Stomach (tissue), 4 donors: ENCODE measurements at regions not wholly inside any gene's neighbourhood (a gene's known extent, or its start where the extent isn't known, plus 50 kb on each side); places are given as distances from the start of the nearest gene placed in this dataset.

Experiments
- EP300 ChIP-seq: sonication (generic); formaldehyde crosslinking; IDR thresholded peaks from one replicate; pipeline ENCODE4 v1.6.1; 2017; ENCODE audit warnings: antibody characterized with exemption
- POLR2A ChIP-seq, 4 donors: fragments of 450-650 bp; IDR thresholded peaks; one replicate each; pipeline ENCODE4 v1.6.1; 2016; ENCODE audit warnings: antibody characterized with exemption in 4 of 4, control low read depth in 2 of 4, mild to moderate bottlenecking in 1 of 4, moderate library complexity in 1 of 4
- POLR2AphosphoS5 ChIP-seq, 3 donors: sonication (generic); formaldehyde crosslinking; IDR thresholded peaks; one replicate each; pipeline ENCODE4 v1.6.1; 2016; ENCODE audit warnings: antibody characterized with exemption in 3 of 3
- TF ChIP-seq, protein P1 (sequence below), 7 experiments: fragments of 450-650 bp in 4 of 7; fragments of 200-600 bp in 3 of 7; sonication (generic) in 3 of 7; IDR thresholded peaks; one replicate each; pipeline ENCODE4 v1.5.1; 2016 to 2019; ENCODE audit warnings: antibody characterized with exemption in 7 of 7, control low read depth in 2 of 7, mild to moderate bottlenecking in 1 of 7

DNA sequence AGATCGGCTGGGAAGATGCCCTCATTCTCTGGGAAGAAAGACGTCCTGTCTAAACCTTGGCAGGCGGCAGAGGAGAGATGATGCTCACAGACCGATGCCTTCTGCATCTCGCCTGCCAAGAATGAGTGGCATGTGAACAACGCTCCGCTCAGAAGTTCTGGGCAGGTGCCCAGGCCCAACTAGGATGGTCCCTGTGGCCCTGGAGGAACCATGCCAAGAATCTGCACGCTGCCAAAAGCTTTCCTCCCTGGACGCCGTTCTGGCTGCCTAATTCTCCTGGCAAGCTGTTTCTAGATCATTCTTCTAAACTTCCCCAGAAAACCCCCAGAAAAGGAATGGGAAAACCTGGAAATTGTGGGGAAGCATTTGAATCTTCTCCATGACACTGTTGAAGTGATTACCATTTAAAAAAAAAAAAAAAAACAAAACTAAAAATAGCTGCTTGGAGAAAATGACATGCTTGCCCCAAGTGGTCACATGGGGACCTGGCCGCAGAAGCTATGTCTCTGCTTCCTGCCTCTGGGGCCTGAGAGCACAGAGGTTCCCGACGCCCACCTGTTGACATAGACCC is 440.9 kb downstream of the PRDM2 start:
- TF ChIP-seq, protein P1, sequence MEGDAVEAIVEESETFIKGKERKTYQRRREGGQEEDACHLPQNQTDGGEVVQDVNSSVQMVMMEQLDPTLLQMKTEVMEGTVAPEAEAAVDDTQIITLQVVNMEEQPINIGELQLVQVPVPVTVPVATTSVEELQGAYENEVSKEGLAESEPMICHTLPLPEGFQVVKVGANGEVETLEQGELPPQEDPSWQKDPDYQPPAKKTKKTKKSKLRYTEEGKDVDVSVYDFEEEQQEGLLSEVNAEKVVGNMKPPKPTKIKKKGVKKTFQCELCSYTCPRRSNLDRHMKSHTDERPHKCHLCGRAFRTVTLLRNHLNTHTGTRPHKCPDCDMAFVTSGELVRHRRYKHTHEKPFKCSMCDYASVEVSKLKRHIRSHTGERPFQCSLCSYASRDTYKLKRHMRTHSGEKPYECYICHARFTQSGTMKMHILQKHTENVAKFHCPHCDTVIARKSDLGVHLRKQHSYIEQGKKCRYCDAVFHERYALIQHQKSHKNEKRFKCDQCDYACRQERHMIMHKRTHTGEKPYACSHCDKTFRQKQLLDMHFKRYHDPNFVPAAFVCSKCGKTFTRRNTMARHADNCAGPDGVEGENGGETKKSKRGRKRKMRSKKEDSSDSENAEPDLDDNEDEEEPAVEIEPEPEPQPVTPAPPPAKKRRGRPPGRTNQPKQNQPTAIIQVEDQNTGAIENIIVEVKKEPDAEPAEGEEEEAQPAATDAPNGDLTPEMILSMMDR (IDR thresholded peaks at IDR 0.05) = no peak
- TF ChIP-seq EP300 (no peak), POLR2A (IDR thresholded peaks at IDR 0.05) (no peak), POLR2AphosphoS5 (IDR thresholded peaks at IDR 0.05) (no peak)
